ENCODE measurements at regions not wholly inside any gene's neighbourhood (a gene's known extent, or its start where the extent isn't known, plus 50 kb on each side); places are given as distances from the start of the nearest gene placed in this dataset.
"Not testable (repeated sequence)": the region's sequence is repeated elsewhere in the genome, so short reads cannot be mapped to it uniquely, and the experiment has no call there.

- DNase-seq (ENCODE audit: low spot score), result not testable (repeated sequence)
These were observed 4427.5 kb upstream of the TPTE start for GRCh38 chr21:6093870-6094269.

GRCh38 chr21:6095304-6095703, 4426.1 kb upstream of the TPTE start:
- not testable (repeated sequence) for DNase-seq (ENCODE audit: low spot score)

GRCh38 chr21:6096560-6097424, 4424.6 kb upstream of the TPTE start:
- DNase-seq (ENCODE audit: low spot score), result not testable (repeated sequence)

- DNase-seq (ENCODE audit: low spot score), result not testable (repeated sequence)
These were observed 4423.6 kb upstream of the TPTE start for GRCh38 chr21:6097736-6098135.

- not testable (repeated sequence) for DNase-seq (ENCODE audit: low spot score)
These were observed 4423.0 kb upstream of the TPTE start for GRCh38 chr21:6098191-6098935.

- not testable (repeated sequence) for DNase-seq (ENCODE audit: low spot score)
These were observed 4419.8 kb upstream of the TPTE start for GRCh38 chr21:6101588-6101987.

- not testable (repeated sequence) for DNase-seq (ENCODE audit: low spot score)
These were observed 4416.8 kb upstream of the TPTE start for GRCh38 chr21:6104546-6104945.

GRCh38 chr21:6106686-6107567, 4414.5 kb upstream of the TPTE start:
- not testable (repeated sequence) for DNase-seq (ENCODE audit: low spot score)

GRCh38 chr21:6108894-6109293, 4412.5 kb upstream of the TPTE start:
- not testable (repeated sequence) for DNase-seq (ENCODE audit: low spot score)

- peak; percentile 38 for DNase-seq (ENCODE audit: low spot score)
These were observed 4411.6 kb upstream of the TPTE start for GRCh38 chr21:6109774-6110173.

- not testable (repeated sequence) for DNase-seq (ENCODE audit: low spot score)
These were observed 4410.6 kb upstream of the TPTE start for GRCh38 chr21:6110716-6111343.

GRCh38 chr21:6111354-6111753, 4410.0 kb upstream of the TPTE start:
- not testable (repeated sequence) for DNase-seq (ENCODE audit: low spot score)

GRCh38 chr21:6118336-6118735, 4403.0 kb upstream of the TPTE start:
- not testable (repeated sequence) for DNase-seq (ENCODE audit: low spot score)

GRCh38 chr21:6120863-6121262, 4400.5 kb upstream of the TPTE start:
- DNase-seq (ENCODE audit: low spot score), result not testable (repeated sequence)

- DNase-seq (ENCODE audit: low spot score), result not testable (repeated sequence)
These were observed 4398.8 kb upstream of the TPTE start for GRCh38 chr21:6122629-6123028.

GRCh38 chr21:6123224-6123623, 4398.2 kb upstream of the TPTE start:
- not testable (repeated sequence) for DNase-seq (ENCODE audit: low spot score)

- peak; percentile 55 for DNase-seq (ENCODE audit: low spot score)
These were observed 4395.7 kb upstream of the TPTE start for GRCh38 chr21:6125549-6126240.

GRCh38 chr21:6126976-6127732, 4394.2 kb upstream of the TPTE start:
- DNase-seq (ENCODE audit: low spot score), result peak; percentile 56

- not testable (repeated sequence) for DNase-seq (ENCODE audit: low spot score)
These were observed 4390.6 kb upstream of the TPTE start for GRCh38 chr21:6130734-6131133.

GRCh38 chr21:6133373-6133772, 4388.0 kb upstream of the TPTE start:
- DNase-seq (ENCODE audit: low spot score), result not testable (repeated sequence)

All from left forelimb (tissue), 1 donor.